KMS-11 (cell line): ENCODE measurements at regions not wholly inside any gene's neighbourhood (a gene's known extent, or its start where the extent isn't known, plus 50 kb on each side); places are given as distances from the start of the nearest gene placed in this dataset.

Experiments used
- H2AFZ ChIP-seq: fragments of 200-600 bp; sonication (generic); 2 replicates; pipeline ENCODE4 v1.6.1; 2016; ENCODE audit warnings: antibody characterized with exemption, mixed run types, low read depth
- H3K27ac ChIP-seq: fragments of 200-600 bp; sonication (generic); 2 replicates; pipeline ENCODE4 v1.6.1; 2016; ENCODE audit warnings: mild to moderate bottlenecking, mixed run types
- H3K27me3 ChIP-seq: fragments of 200-600 bp; sonication (generic); 2 replicates; pipeline ENCODE4 v1.6.1; 2017; ENCODE audit warnings: mild to moderate bottlenecking, low read depth, mixed run types, moderate library complexity; ENCODE audit not compliant: insufficient read depth
- H3K36me3 ChIP-seq: fragments of 200-600 bp; sonication (generic); 2 replicates; pipeline ENCODE4 v1.6.1; 2017; ENCODE audit warnings: mild to moderate bottlenecking, mixed run types; ENCODE audit not compliant: insufficient read depth
- H3K4me1 ChIP-seq: fragments of 200-600 bp; sonication (generic); 2 replicates; pipeline ENCODE4 v1.6.1; 2016; ENCODE audit warnings: mild to moderate bottlenecking, low read depth, mixed run types; ENCODE audit not compliant: poor library complexity, severe bottlenecking
- H3K4me2 ChIP-seq: fragments of 200-600 bp; sonication (generic); 2 replicates; pipeline ENCODE4 v1.7.0; 2016; ENCODE audit warnings: mild to moderate bottlenecking, mixed run types
- H3K4me3 ChIP-seq: fragments of 200-600 bp; sonication (generic); IDR thresholded peaks from 2 replicates; pipeline ENCODE4 v1.6.1; 2017; ENCODE audit warnings: low read depth, low read length, mixed read lengths; ENCODE audit not compliant: insufficient read depth
- H3K79me2 ChIP-seq: fragments of 200-600 bp; sonication (generic); 2 replicates; pipeline ENCODE4 v1.6.1; 2016; ENCODE audit warnings: low read depth, mixed run types; ENCODE audit not compliant: insufficient read depth
- H3K9ac ChIP-seq: fragments of 200-600 bp; sonication (generic); 2 replicates; pipeline ENCODE4 v1.6.1; 2016; ENCODE audit warnings: mild to moderate bottlenecking, mixed run types
- H4K20me1 ChIP-seq: fragments of 200-600 bp; sonication (generic); 2 replicates; pipeline ENCODE4 v1.6.1; 2016; ENCODE audit warnings: mild to moderate bottlenecking, mixed run types; ENCODE audit not compliant: insufficient read depth
- CTCF ChIP-seq: fragments of 200-600 bp; sonication (generic); conservative IDR thresholded peaks from 2 replicates; pipeline ENCODE4 v1.6.1; 2017; ENCODE audit warnings: low read depth, mild to moderate bottlenecking, antibody characterized with exemption, low read length, moderate library complexity, mixed read lengths

GRCh38 chr5:58266402-58266801 lies 193.5 kb downstream of the PLK2 start:
- no peaks in the 10 kb centered on the region for H3K27me3 ChIP-seq
- H3K4me1 ChIP-seq = no peaks in the 10 kb centered on the region
- H3K4me3 ChIP-seq = no peak overlapping the region
- no peak overlapping the region for H3K9ac ChIP-seq
- no peak overlapping the region for H3K27ac ChIP-seq
- no peak overlapping the region for H2AFZ ChIP-seq
- H3K36me3 ChIP-seq = no peaks in the 10 kb centered on the region
- H3K4me2 ChIP-seq = no peak overlapping the region
- H4K20me1 ChIP-seq = no peaks in the 10 kb centered on the region
- H3K79me2 ChIP-seq = no peaks in the 10 kb centered on the region
- TF ChIP-seq CTCF = no peak

GRCh38 chr5:58265246-58265930 lies 194.5 kb downstream of the PLK2 start:
- Histone ChIP-seq H2AFZ (no peak overlapping the region), H4K20me1 (no peaks in the 10 kb centered on the region), H3K27ac (no peak overlapping the region), H3K36me3 (no peaks in the 10 kb centered on the region), H3K79me2 (no peaks in the 10 kb centered on the region), H3K4me3 (no peak overlapping the region), H3K27me3 (no peaks in the 10 kb centered on the region), H3K4me2 (no peak overlapping the region), H3K4me1 (no peaks in the 10 kb centered on the region), H3K9ac (no peak overlapping the region)
- TF ChIP-seq CTCF = no peak

- TF ChIP-seq CTCF = no peak
- H3K79me2 ChIP-seq = no peaks in the 10 kb centered on the region
- H3K4me3 ChIP-seq = no peak overlapping the region
- no peaks in the 10 kb centered on the region for H3K27me3 ChIP-seq
- no peaks in the 10 kb centered on the region for H4K20me1 ChIP-seq
- no peaks in the 10 kb centered on the region for H3K4me1 ChIP-seq
- no peak overlapping the region for H2AFZ ChIP-seq
- H3K9ac ChIP-seq = no peak overlapping the region
- H3K4me2 ChIP-seq = no peak overlapping the region
- H3K36me3 ChIP-seq = no peaks in the 10 kb centered on the region
- H3K27ac ChIP-seq = no peak overlapping the region
Measured at GRCh38 chr5:58264276-58264675, 195.6 kb downstream of the PLK2 start.

- Histone ChIP-seq H3K36me3 (no peaks in the 10 kb centered on the region), H3K79me2 (no peaks in the 10 kb centered on the region), H3K27me3 (no peaks in the 10 kb centered on the region), H4K20me1 (no peaks in the 10 kb centered on the region), H3K4me3 (no peak overlapping the region), H3K27ac (no peak overlapping the region), H3K4me2 (no peak overlapping the region), H3K9ac (no peak overlapping the region), H3K4me1 (no peaks in the 10 kb centered on the region), H2AFZ (no peak overlapping the region)
- no peak for TF ChIP-seq CTCF
Measured at GRCh38 chr5:58263296-58263695, 196.6 kb downstream of the PLK2 start.
